NCI-H345 treated with DMSO at 0.1 percent for 48 hours (cell line): ENCODE measurements at regions not wholly inside any gene's neighbourhood (a gene's known extent, or its start where the extent isn't known, plus 50 kb on each side); places are given as distances from the start of the nearest gene placed in this dataset.

Experiments used
- DNase-seq: peaks from one replicate; lab custom pipeline; 2025; ENCODE audit not compliant: unreplicated experiment; lab: John Stamatoyannopoulos, UW

DNA sequence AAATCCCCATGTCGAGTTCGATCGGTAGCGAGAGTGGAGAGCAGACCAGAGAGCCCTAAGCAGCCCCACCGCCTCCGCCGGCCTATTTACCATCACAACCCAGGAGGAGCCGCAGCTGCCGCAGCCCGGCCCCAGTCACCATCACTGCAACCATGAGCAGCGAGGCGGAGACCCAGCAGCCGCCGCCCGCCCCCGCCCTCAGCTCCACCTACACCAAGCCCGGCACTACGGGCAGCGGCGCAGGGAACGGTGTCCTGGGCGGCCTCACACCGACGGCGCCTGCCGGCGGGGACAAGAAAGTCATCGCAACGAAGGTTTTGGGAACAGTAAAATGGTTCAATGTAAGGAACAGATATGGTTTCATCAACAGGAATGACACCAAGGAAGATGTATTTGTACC is 89.5 kb upstream of the TPM1 start:
- DNase-seq = no peak

DNA sequence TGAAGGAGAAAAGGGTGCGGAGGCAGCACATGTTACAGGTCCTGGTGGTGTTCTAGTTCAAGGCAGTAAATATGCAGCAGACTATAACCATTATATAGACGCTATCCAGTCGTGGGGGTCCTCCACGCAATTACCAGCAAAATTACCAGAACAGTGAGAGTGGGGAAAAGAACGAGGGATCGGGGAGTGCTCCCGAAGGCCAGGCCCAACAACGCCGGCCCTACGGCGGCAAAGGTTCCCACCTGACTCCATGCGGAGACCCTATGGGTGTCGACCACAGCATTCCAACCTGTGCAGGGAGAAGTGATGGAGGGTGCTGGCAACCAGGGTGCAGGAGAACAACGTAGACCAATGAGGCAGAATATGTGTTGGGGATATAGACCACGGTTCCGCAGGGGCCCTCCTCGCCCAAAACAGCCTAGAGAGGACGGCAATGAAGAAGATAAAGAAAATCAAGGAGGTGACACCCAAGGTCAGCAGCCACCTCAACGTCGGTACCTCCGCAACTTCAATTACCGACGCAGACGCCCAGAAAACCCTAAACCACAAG is 89.0 kb upstream of the TPM1 start:
- DNase-seq = no peak

DNA sequence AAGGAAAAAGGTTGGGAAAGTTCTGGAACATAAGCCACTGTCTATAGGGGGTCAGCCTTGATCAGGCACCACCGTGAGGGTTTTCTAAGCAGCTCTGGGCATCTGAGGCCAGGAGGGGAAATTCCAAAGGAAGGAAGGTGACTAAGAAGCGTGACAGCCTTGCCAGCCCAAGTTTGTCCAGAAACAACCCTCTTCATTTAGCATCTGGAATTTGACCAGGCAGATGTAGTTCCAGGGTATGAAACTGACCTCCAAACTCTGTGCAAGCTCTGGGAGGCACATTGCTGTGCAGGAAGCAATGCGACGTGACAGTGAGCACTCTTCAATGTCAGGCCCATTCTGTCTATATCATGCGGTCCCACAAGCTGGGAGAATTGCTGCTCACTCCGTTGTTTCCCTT is 85.4 kb upstream of the TPM1 start:
- no peak for DNase-seq

DNA sequence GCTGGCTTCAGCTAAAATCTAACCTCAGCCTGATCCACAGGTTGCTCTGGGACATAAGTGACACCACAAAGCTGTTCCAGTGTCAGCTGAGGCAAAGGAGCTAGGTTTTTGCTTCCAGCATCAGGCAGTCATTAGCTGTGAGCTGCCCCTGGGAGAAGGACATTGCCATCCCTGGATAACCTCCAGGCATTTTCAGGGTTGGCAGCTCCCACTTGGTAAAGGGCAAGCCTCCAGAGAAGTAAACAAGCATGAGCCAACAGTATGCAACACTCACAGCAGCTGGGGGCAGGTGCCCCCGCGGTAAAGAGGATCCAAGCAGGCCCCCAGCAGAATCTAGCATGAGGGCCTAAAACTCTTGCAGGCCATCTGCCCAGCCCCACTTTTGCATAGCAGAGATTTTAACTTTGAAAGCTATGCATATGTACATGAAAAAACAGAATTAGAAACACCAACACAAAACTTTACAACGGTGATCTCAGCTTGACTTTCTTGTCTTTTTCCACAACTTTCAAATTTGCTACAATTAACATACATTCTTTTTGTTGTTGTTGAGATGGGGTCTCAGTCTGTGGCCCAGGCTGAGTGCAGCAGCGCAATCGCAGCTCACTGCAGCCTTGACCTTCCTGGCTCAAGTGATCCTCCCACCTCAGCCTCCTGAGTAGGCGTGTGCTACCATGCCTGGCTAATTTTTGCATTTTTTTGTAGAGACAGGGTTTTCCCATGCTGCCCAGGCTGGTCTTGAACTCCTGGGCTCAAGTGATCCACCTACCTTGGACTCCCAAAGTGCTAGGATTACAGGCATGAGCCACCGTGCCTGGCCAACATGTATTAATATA is 83.8 kb upstream of the TPM1 start:
- DNase-seq = no peak

DNA sequence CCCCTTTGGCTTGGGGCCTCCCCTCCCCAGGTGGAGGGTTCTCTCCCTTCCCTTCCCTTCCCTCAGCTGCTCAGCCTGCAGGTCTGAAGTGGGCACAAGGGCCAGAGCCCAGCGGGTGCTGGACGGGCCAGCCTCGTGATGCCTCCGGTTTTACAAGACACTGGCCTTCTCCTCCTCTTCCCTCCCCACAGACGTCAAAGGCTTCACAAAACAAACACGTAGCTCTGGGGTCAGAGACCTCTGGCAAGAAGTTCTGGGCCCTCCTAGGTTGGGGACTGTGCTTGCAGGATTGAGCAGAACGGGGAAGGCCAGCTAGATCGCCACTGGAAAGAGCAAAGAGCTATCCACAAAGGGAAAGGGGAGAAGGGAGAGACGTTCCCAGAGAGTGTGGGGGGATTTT is 81.4 kb upstream of the TPM1 start:
- DNase-seq = no peak

DNA sequence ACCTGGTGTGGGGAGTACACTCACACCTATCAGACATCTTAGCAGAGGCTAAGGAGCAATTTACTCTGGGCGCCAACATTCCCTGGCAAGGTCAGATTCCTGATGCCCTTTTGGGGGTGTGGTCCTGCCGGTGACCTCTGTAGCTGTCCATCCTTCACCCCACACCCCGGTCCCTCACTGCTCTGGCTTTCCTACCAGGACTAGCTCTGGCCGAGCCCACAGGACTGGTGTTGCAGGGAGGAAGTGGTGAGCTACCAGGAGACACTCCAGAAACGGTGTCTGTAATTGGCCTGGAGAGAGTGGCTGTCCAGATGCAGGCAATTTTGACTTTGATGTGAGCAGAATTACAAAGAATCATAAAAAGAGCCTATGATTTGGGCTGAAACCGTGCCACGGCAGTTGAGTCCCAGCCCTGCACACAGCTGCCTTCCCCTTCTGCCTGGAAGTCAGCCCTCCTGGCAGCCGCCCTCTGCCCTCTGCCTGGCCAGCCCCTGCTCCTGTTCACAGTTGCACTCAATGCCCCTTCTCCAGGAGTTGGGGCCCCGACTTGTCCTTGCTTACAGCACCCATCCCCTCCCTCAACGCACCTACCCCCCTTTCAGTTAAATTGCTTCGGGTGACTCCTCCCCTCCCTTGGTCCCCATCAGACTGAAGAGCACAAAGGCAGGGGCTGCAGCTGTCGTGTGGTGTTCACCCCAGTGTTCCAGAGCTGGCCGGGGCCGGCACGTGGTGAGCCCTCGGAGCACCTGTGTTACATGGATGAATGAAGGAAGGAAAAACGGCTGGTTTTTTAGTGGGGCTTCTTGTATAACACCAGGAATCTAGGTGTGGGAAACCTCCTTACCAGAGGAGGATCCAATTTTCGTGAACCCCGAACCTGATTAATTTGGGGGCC is 80.2 kb upstream of the TPM1 start:
- DNase-seq = no peak

DNA sequence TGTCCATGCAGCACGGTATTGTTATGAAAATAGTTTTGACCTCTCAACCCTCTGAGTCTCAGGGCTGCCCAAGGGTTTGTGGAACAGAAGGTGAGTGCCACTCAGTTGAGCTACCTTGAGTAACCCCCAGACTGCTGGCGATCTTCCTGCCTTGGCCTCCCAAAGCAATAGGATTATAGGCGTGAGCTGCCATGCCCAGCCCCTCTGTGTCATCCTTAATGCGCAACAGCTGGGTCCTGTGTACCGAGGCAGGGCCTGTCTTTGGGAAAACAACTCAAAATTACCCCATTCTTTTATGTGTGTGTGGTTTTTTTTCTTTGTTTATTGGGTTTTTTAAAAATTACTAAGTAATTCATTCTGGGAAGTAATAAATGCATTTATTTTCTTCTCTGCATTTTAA is 78.3 kb upstream of the TPM1 start:
- DNase-seq = no peak

DNA sequence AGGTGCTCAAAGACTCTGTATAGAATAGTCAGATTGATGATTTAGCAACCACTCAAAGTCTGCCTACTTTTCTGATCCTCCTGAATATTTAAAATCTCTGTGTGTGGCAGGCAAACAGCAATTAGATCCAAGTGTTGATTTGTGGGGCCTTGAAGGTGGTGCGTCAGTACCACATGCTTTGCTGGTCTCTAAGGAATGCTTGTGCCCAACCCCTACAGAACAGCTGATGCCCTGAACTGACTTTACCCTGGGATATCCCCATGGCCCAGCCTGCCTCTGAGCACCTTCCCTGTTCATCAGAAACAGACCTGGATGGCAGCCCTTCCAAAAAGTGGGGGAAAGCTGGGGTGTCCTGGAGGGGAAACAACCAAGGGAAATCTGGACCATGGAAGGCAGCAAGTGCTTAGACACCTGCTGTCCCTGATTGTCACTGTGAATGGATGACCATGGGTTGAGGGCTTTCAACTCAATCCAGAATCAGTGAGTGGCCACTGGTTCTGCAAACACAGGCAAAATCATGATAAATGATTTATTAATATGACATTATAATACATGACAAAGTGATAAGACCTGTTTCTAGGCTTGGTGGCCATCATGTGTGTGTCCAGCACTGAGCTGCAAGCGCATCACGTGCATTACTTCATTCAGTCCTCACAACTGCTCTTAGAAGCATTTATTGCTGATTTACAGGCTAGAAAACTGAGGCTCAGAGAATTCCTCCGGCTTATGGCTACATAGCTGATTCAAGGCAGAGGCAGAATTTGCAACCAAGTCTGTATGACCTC is 76.1 kb upstream of the TPM1 start:
- no peak for DNase-seq

DNA sequence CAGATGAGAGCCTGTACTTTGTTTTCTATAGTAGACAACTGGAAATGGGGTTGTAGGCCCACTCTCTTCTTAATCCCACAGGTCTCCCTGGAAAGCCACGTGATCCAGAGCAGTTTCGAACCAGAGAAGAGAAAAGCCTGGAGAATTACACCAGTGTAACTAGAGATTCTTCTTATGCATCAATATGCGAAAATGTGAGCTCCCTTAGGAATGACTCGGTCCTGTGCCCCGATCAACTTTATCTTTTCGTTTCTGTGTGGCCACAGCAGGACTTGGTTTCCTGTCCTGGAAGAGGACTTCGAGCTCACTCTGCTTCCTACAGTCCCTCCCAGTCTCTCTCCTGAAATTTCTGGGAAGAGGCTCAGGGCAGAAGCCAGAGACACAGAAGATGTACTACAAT is 73.8 kb upstream of the TPM1 start:
- DNase-seq = no peak

DNA sequence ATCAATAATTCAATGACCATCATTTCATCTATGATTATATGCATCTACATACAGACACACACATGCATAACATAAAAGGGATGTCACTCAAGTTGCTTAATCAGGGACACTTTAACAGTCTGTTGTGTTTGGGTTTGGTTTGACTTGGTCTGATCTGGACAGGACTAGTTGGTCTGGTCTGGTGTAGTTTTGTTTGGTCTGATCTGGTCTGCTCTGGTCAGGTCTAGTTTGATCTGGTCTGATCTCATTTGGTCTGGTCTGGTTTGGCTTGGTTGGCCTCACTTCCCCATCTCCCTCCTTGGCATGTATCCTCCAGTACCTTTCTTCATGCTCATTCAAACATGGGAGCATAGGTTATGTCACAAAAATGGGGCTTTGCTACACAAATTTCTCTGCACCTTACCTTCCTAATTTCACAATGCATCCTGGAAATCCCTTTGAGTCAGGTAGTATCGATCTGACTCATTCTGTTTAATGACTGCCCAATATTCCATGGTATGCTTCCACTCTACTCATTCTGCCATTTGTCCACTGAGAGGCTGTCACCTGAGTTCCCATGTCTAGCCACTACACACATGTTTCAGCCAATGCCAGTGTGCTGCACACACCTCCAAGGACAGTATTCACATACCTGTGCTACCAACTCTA is 73.0 kb upstream of the TPM1 start:
- no peak for DNase-seq

DNA sequence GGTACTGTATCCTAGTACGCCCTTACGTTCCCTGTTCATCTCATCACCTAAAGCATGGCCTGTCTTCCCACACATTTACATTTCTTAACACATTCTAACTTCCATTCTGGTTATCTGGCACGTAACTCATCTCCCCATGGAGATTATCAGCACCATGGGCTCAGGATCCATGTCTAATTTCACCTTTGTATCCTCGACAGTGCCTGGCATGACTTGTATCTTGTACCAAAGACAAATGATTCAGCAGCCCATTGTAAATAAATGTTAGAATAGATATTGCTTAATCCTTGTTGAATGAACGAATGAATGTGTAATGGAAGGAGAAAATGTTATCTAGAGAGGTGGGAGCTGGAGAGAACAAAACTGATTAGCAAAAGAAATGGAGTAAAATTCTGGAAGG is 69.7 kb upstream of the TPM1 start:
- no peak for DNase-seq

DNA sequence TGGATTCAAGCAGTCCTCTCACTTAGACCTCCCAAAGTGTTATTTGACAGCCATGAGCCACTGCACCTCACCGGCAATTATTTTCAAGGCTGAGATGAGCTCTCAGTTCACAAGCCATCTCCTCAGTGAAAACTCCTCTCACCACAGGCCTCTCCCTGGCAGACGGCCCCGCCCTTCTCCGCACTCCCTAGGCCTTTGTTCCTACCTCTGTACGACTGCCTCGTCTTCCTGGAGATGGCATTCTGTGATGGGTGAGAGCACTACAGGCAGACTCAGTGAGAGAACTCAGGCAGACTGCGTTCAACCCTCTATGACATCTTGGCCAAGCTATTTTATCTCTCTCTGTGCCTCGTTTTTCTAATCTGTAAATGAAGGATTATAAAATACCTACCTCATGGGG is 67.0 kb upstream of the TPM1 start:
- DNase-seq = no peak

DNA sequence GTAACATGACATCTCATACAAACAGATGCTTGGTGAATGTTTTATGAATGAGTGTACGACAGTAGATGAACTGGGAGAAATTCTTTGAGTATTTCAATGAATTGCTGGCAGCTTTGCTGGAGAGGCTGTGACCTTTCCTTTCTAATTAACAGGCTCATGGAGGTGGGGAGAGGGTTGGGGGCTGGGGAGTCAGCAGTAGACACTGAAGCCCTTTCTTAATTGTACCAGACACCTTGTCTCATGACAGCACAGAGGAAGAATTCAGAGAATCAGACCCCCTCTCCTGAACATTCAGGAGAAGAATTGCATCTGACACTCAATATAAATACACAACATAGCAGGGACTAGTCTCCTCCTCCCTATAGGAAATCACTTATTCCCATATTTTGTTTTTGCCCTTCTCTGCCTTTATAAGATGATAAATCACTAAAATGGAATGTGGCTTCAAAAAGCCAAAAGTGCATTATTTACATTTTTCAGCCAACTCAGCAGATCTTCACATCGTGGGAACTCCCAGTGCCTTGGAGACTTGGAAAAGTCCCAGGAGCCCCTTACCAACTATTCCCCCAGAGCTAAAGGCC is 66.2 kb upstream of the TPM1 start:
- no peak for DNase-seq

DNA sequence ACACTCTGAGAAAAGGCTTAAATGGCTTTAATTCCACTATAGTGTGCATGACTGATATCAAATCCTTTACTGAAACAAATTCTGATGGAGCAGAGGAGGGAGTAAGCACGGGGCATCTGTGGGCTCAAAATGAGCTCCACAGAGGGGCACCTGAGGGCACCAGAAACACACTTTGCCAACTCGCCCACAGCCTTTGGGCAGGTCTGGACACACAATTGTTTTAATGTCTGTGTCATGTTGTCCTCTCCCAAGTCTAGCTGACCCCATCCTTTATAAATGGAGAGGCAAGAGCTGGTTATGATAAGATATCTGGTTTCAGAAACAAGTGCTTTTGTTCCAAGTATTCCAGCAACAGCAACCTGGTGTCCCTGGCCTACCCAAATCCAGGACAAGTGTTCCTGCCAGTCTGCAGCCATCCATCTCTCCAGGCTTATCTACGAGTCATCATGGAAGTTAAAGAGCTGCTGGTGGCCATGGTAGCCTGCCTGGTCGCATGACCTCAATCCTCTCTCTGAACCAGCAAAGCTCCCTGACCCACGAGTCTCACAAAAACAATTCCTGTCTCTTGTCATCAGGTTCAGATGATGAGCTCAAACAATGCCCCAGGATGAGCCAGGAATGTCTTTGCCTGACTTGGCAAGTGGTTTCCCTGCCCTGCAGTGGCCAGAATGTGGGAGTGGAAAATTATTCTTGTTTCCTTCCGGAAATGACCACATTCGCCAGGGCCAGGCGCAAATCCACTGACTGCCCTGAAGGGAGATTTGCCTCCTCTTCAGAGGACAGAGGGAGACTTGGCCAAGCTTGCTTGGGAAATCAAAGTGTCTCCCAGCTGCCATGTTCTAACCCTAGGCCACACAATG is 64.4 kb upstream of the TPM1 start:
- DNase-seq = no peak

DNA sequence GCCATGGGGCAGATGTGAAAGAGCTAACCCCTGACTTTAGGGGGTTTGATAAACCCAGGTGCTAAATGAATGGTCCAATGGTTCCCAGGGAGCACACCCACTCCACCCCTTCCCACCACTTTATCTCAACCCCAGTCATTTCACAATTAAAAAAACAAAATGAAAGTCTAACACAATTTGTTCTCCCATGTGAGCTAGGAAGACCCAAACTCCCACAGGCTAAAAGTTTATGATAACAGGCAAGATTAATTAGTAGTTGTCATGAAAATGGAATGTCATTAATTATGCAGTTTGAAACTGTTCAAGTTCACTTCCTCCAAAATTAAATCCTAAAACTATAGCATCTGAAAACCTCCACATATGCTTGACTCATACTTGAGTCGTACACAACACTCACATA is 63.3 kb upstream of the TPM1 start:
- no peak for DNase-seq

DNA sequence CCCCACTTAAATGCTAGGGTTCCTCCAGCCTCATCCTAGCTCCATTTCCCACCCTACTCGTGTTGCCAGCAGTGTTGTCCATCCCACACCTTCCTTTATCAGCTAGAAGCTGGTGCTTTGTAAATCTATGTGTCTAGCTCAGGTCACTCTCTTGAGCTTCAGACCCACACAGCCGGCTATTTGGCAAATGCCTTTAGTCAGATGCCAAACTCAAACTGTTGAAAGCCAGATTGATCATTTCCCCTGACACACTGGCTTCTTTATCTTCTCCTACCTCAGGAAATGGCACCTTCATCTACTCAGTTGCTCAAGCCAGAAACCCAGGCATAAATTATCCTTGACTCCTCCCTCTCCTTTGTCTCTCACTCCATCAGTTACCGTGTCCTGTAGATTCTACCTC is 61.5 kb upstream of the TPM1 start:
- DNase-seq = no peak

DNA sequence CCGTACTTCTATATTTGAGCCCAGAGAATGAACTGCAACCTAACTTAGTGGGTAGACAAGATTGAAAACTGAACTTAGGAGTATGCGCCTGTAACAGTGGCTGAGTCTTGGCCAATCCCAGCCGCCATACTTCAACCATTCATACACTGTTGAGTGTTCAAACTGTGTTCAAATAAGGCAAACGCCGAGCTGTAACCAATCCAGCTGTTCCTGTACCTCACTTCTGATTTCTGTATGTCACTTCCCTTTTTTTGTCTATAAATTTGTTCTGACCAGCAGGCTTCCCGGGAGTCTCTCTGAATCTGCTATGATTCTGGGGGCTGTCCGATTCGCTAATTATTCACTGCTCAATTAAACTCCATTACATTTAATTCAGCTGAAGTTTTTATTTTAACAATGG is 58.6 kb upstream of the TPM1 start:
- no peak for DNase-seq

DNA sequence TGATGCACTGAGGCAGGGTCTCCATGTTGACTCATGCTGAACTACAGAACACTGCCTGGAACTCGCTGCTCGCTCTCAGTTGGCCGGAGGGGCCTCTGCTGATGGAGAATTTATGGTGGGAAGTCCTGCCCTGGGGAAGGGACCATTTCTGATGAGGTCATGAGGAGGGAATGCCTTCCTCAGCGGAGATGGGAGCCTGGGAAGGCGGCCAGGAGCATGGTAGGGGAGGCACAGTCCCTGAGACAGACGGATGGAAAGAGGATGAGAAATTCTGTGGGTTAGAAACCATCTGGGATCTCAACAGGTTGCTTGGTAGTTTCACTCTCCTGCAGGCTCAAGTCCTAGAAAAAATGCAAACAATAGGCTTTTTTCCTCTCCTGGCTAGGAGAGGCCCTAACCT is 56.8 kb upstream of the TPM1 start:
- DNase-seq = no peak

DNA sequence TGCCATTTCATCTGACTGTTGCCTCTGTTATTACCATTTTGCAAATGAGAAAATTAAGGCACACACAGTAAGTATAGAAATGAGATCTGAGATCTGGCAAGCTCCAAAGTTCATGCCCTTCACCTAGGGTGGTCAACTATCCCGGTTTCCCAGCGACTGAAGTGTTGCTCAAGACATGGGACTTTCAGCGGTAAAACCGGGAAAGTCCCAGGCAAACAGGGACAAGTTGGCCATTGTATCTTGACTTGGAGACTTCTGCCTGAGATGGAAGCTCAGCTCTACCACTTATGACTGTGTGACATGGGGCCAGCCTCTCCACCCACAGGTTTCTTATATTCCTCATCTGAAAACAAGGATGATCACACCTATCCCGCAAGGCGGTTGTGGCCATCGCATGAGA is 55.6 kb upstream of the TPM1 start:
- DNase-seq = no peak

DNA sequence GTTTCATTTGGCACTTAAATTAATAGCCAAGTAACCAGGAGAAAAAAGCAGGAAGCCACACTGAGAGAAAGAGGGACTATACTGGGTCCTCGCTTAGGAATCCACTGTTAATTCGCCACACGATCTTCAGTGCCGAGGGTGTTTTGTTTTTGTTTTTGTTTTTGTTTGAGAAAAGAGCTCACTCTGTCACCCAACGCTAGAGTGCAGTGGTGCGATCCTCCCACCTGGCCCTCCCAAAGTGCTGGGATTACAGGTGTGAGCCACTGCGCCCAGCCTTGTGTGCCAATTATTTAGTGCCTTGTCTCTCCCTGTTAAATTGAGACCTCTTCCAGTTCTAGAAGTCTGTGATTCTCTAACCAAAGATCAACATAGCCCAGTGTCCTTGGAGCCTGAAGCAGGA is 53.8 kb upstream of the TPM1 start:
- DNase-seq = no peak
